Brain microvascular endothelial cell (primary cell): ENCODE measurements at regions not wholly inside any gene's neighbourhood (a gene's known extent, or its start where the extent isn't known, plus 50 kb on each side); places are given as distances from the start of the nearest gene placed in this dataset.

Experiments
- DNase-seq: peaks from one replicate; pipeline ENCODE4 v3.0.0-alpha.2; 2020
- H3K27ac ChIP-seq: fragments of 250-450 bp; sonication (Bioruptor Pico); 2 replicates; pipeline ENCODE4 v1.5.1; 2020; ENCODE audit warnings: mild to moderate bottlenecking, moderate library complexity
- H3K27me3 ChIP-seq: fragments of 250-450 bp; sonication (Bioruptor Pico); replicated peaks from 2 replicates; pipeline ENCODE4 v1.5.1; 2020; ENCODE audit warnings: mild to moderate bottlenecking
- H3K36me3 ChIP-seq: fragments of 250-450 bp; sonication (Bioruptor Pico); replicated peaks from 2 replicates; pipeline ENCODE4 v1.5.1; 2020; ENCODE audit warnings: mild to moderate bottlenecking
- H3K4me3 ChIP-seq: 2 replicates; pipeline ENCODE4 v1.5.1; 2011; ENCODE audit warnings: low read depth, mild to moderate bottlenecking, control low read depth, low read length, moderate library complexity
- in situ Hi-C: cut with HindIII; loops from 2 replicates; pipeline ENCODE4 v1.10.0; 2017; ENCODE audit warnings: low sequenced_read_pairs, low pct_ligation_motif_present
- TF ChIP-seq, protein P1 (sequence below): IDR thresholded peaks from 2 replicates; pipeline ENCODE4 v1.5.1; 2011; ENCODE audit warnings: low read depth, mild to moderate bottlenecking, moderate library complexity, low read length, control low read depth, inconsistent platforms; ENCODE audit errors: missing control alignments

DNA sequence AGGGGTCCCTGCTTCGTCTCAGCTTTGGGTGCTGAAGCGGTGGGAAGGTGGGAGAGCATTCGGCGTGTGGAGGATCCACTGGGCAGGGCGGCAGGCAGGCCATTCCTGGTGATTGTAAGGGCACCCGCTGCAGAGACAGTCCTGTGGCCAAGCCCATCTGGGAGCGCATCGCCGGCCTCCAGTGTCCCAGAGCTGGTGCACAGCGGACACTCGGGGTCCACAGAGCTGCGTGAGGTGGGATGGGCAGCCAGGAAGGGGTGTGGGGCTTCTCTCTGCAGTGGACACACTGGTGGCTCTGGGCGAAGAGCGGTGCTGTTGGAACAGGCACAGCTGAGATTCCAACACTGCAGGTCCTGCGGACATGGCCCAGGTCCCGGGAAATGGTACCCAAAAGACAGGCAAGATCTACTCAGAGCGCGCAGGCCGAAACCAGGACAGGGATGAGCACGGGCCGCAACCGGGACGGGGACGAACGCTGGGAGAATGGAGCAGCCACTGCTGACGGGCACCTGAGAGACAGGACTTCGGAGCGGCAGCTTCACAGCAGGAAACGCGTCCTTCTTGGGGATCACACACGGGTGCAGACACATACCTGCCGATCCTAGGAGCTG, 188.2 kb downstream of the ERMARD start:
- in situ Hi-C loops: no loop called here
- Histone ChIP-seq H3K36me3 (no peaks in the 10 kb centered on the region), H3K27me3 (no peaks in the 10 kb centered on the region), H3K4me3 (no peak overlapping the region), H3K27ac (no peak overlapping the region)
- TF ChIP-seq, protein P1, sequence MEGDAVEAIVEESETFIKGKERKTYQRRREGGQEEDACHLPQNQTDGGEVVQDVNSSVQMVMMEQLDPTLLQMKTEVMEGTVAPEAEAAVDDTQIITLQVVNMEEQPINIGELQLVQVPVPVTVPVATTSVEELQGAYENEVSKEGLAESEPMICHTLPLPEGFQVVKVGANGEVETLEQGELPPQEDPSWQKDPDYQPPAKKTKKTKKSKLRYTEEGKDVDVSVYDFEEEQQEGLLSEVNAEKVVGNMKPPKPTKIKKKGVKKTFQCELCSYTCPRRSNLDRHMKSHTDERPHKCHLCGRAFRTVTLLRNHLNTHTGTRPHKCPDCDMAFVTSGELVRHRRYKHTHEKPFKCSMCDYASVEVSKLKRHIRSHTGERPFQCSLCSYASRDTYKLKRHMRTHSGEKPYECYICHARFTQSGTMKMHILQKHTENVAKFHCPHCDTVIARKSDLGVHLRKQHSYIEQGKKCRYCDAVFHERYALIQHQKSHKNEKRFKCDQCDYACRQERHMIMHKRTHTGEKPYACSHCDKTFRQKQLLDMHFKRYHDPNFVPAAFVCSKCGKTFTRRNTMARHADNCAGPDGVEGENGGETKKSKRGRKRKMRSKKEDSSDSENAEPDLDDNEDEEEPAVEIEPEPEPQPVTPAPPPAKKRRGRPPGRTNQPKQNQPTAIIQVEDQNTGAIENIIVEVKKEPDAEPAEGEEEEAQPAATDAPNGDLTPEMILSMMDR: no peak
- no peak for DNase-seq

DNA sequence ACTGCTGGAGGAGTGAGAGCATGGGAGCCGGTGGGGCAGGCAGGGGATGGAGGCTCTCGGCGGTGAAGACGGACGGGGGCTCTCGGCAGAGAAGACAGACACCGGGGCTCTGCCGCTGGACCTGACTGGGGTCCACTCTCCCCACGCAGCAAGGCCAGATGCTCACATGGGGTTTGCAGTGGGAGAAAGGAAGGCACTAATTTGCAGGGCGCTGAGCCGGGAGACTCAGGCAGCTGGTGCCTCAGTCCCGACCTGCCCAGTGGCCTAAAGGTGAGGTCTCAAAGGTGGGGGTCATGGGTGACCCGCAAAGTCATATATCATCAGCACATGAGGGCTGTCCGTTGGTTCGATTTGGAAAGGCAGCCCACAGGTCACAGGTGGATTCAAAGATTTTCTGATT, 187.3 kb downstream of the ERMARD start:
- Histone ChIP-seq H3K36me3 (no peaks in the 10 kb centered on the region), H3K4me3 (no peak overlapping the region), H3K27me3 (no peaks in the 10 kb centered on the region), H3K27ac (no peak overlapping the region)
- in situ Hi-C loops: no loop called here
- no peak for DNase-seq
- TF ChIP-seq, protein P1: no peak

DNA sequence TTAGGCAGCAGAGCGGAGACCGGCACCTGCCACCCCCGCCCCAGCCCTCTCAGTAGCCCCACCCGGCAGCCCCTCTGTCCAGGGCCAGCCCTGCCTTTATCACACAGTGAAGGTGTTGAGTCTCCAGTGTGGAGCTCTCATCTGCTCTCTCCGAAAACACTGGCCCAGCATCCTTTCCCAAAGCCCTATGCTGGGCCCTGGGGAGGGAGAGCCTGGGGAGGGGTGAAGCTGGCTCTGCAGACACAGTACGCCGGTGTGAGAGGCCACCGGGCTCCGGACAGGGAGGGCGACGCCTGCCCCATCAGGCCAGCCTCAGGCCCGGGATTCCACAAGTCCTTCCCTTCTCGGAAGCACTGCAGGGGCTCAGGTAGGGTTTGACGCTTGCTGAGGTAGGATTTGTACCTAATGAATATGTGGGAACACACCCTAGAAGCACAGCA, 186.9 kb downstream of the ERMARD start:
- H3K27me3 ChIP-seq: no peaks in the 10 kb centered on the region

DNA sequence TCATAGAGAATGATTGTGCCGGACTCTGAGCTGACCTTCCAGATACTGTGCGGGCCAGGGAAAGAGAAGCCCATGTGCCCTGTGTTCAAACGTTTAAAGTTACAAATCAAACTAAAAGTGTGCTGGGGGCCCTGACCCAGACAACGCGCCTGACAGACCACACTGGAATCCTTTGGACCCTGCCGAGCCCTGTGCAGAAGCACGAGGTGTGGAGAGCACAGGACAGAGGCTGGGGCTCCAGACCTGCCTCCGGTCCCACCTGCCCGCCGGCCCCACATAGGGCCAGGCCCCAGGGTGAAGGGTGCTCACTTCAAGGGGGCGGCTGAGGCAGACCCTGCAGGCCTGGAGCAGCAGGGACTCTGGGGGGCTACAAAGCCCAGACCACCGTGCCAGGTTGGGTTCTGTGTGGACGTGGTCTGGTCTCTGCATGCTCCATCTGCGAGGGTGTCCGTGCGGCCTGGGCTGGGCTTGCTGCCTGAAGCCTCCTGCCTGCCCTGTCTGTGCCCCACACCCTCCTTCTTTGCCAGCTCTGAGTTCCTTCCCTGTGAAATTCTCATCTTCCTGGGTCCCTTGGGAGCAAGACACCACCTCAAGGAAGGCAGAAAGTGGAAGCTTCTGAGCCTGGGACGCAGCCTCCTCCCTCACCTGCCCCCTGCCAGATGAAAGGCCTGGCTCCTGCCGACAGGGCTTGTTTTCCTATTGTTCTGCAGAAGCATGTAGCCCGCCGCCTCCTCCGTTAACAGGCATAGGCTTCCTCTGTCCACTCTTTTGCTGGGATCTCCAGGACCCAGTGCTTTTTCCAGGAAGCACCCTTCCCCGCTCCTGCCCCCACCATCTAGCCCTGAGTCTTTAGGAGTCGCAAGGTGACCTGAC, 186.2 kb downstream of the ERMARD start:
- H3K27me3 ChIP-seq: no peaks in the 10 kb centered on the region
- H3K27ac ChIP-seq: no peak overlapping the region
- no peak for DNase-seq
- no peak overlapping the region for H3K4me3 ChIP-seq
- TF ChIP-seq, protein P1: no peak
- in situ Hi-C loops: no loop called here
- H3K36me3 ChIP-seq: no peaks in the 10 kb centered on the region

More for the DNA sequence above, 186.9 kb downstream of the ERMARD start:
- no peak for DNase-seq
- TF ChIP-seq, protein P1: no peak
- H3K4me3 ChIP-seq: no peak overlapping the region
- no peaks in the 10 kb centered on the region for H3K36me3 ChIP-seq
- in situ Hi-C loops: no loop called here
- no peak overlapping the region for H3K27ac ChIP-seq

DNA sequence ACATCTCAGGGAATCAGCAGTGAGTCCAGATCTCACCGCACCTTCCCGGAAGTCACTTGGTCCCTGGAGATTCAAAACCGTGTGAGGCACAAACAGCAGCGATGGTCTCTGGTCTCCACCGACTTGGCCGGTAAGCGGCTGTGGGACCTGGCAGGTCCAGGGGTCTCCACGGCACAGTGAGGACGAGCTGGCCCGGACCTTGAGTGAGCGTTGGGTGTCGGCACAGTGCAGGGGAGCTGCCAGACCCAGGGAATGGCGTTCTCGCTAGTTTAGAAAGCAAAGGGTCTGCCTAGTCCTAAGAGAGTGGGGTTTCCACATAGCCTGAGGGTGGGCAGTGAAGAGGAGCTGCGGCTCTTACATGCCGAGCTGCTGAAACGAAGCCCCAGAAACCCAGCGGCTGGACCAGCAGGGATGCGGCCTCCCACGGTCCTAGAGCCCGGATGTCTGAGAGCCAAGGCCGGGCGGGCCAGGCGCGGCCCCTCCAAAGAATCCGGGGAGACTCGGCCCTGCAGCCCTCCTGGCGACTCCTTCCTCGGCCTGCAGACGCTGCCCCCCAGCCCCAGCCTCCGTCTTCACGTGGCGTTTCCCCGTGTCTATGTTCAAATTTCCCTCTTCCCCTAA, 185.0 kb downstream of the ERMARD start:
- no peak for DNase-seq
- no peak overlapping the region for H3K27ac ChIP-seq
- in situ Hi-C loops: no loop called here
- TF ChIP-seq, protein P1: no peak
- H3K4me3 ChIP-seq: no peak overlapping the region
- H3K36me3 ChIP-seq: no peaks in the 10 kb centered on the region
- no peaks in the 10 kb centered on the region for H3K27me3 ChIP-seq
